ENCODE measurements at regions not wholly inside any gene's neighbourhood (a gene's known extent, or its start where the extent isn't known, plus 50 kb on each side); places are given as distances from the start of the nearest gene placed in this dataset.

GRCh38 chr16:64215730-64216129 is 906.1 kb downstream of the CDH11 start:
- Mint-ChIP-seq H3K27me3 (no peaks in the 10 kb centered on the region), H3K4me3 (no peak overlapping the region), H3K36me3 (no peaks in the 10 kb centered on the region), H3K4me1 (no peaks in the 10 kb centered on the region), H3K27ac (no peak overlapping the region), H3K9me3 (peaks cover 2 to 52% (median 13%) of the 10 kb centered on the region in 9 donors)
- ATAC-seq: no peak
- POLR2A ChIA-PET: no interaction called here
- DNase-seq: no peak

- peaks cover 2 to 54% (median 12%) of the 10 kb centered on the region in 9 donors for H3K9me3 Mint-ChIP-seq
- no peak overlapping the region for H3K4me3 Mint-ChIP-seq
- H3K36me3 Mint-ChIP-seq: peaks cover 0 to 4% (median 0%) of the 10 kb centered on the region in 3 donors
- no peaks in the 10 kb centered on the region for H3K27me3 Mint-ChIP-seq
- DNase-seq: no peak
- no peak for ATAC-seq
- no peaks in the 10 kb centered on the region for H3K4me1 Mint-ChIP-seq
- H3K27ac Mint-ChIP-seq: no peak overlapping the region
- POLR2A ChIA-PET: no interaction called here
Observed at GRCh38 chr16:64211331-64211730, 910.5 kb downstream of the CDH11 start.

DNA sequence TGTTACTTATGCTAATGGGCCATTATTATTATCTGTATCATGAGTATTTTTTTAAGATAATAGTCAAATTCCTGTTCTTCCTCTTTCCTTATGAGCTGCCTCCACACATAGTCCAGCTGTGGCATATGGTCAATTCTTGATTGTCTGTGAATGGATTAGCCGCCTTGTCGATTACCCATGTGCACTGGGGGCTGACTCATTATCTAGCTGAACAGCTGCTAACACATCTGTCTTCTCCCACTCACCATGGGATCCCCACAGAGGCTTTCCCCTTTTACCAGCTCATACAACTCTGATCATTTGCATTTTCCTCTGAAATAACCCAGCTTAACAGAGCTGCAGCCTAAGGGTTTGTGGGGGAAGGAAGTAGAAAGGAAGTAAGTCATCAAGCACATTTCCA is 915.0 kb downstream of the CDH11 start:
- peaks cover 0 to 37% (median 12%) of the 10 kb centered on the region in 9 donors for H3K9me3 Mint-ChIP-seq
- H3K27me3 Mint-ChIP-seq: no peaks in the 10 kb centered on the region
- no peak for DNase-seq
- ATAC-seq: no peak
- H3K4me3 Mint-ChIP-seq: no peak overlapping the region
- H3K36me3 Mint-ChIP-seq: peaks cover 0 to 4% (median 0%) of the 10 kb centered on the region in 3 donors
- H3K4me1 Mint-ChIP-seq: no peaks in the 10 kb centered on the region
- POLR2A ChIA-PET: no interaction called here
- H3K27ac Mint-ChIP-seq: no peak overlapping the region

GRCh38 chr16:64203126-64203525 is 918.7 kb downstream of the CDH11 start:
- no peaks in the 10 kb centered on the region for H3K27me3 Mint-ChIP-seq
- no peak overlapping the region for H3K27ac Mint-ChIP-seq
- no peak overlapping the region for H3K4me3 Mint-ChIP-seq
- H3K36me3 Mint-ChIP-seq: peaks cover 0 to 4% (median 0%) of the 10 kb centered on the region in 3 donors
- H3K9me3 Mint-ChIP-seq: peaks cover 0 to 31% (median 7%) of the 10 kb centered on the region in 9 donors
- POLR2A ChIA-PET: no interaction called here
- H3K4me1 Mint-ChIP-seq: no peaks in the 10 kb centered on the region
- DNase-seq (no peak), ATAC-seq (no peak)

DNA sequence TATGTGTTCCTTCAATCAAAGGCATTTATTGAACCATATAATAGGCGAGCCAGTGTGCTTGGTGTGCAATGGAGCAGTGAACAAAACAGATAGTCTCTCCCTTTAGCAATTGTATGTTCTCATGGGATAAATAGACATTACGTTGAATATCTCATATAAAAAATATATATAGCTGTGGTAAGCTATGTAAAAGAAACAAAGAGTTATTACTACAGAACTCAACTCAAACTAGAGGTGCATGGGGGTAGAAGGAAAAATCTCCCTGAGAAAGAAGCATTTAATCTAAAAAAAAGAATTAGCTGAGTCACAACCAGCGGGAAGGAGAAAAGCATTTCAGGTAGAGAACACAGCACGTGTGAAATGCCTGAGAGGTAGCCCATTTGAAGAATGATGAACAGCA is 919.3 kb downstream of the CDH11 start:
- H3K4me1 Mint-ChIP-seq: no peaks in the 10 kb centered on the region
- POLR2A ChIA-PET: no interaction called here
- ATAC-seq (no peak), DNase-seq (no peak)
- H3K36me3 Mint-ChIP-seq: peaks cover 0 to 4% (median 0%) of the 10 kb centered on the region in 3 donors
- no peak overlapping the region for H3K27ac Mint-ChIP-seq
- no peaks in the 10 kb centered on the region for H3K27me3 Mint-ChIP-seq
- no peak overlapping the region for H3K4me3 Mint-ChIP-seq
- H3K9me3 Mint-ChIP-seq: peaks cover 0 to 32% (median 7%) of the 10 kb centered on the region in 9 donors

DNA sequence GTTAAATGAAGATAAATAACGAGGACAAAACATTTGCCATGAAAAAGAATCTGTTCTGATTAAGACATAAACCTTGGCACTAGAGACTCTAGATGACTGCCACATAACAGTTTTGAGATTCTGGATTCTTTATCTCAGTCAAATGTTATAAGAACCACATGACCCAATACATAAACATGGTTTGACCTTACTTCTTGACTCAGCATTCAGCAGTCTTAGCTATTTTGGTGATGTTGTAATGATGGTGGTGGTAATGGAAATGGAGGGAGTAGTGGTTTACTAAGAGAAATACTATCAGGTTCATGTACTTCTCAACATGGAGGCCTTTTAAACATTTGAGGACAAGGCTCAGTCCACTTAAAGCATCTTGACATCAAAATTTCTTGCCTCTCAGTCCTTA is 925.4 kb downstream of the CDH11 start:
- H3K27me3 Mint-ChIP-seq: no peaks in the 10 kb centered on the region
- no peaks in the 10 kb centered on the region for H3K4me1 Mint-ChIP-seq
- H3K27ac Mint-ChIP-seq: no peak overlapping the region
- H3K36me3 Mint-ChIP-seq: peaks cover 0 to 8% (median 0%) of the 10 kb centered on the region in 3 donors
- POLR2A ChIA-PET: no interaction called here
- no peak overlapping the region for H3K4me3 Mint-ChIP-seq
- no peak for ATAC-seq
- no peak for DNase-seq
- peaks cover 0 to 28% (median 9%) of the 10 kb centered on the region in 9 donors for H3K9me3 Mint-ChIP-seq

GRCh38 chr16:64185954-64186353 is 935.9 kb downstream of the CDH11 start:
- Mint-ChIP-seq H3K4me3 (no peak overlapping the region), H3K9me3 (peaks cover 2 to 30% (median 15%) of the 10 kb centered on the region in 9 donors), H3K27me3 (no peaks in the 10 kb centered on the region), H3K36me3 (no peaks in the 10 kb centered on the region), H3K27ac (no peak overlapping the region), H3K4me1 (no peaks in the 10 kb centered on the region)
- no peak for ATAC-seq
- DNase-seq: no peak
- POLR2A ChIA-PET: no interaction called here

GRCh38 chr16:64184156-64184555 is 937.7 kb downstream of the CDH11 start:
- peaks cover 0 to 5% (median 0%) of the 10 kb centered on the region in 3 donors for H3K36me3 Mint-ChIP-seq
- no peak overlapping the region for H3K27ac Mint-ChIP-seq
- no peaks in the 10 kb centered on the region for H3K27me3 Mint-ChIP-seq
- DNase-seq: no peak
- POLR2A ChIA-PET: no interaction called here
- ATAC-seq: no peak
- no peaks in the 10 kb centered on the region for H3K4me1 Mint-ChIP-seq
- no peak overlapping the region for H3K4me3 Mint-ChIP-seq
- H3K9me3 Mint-ChIP-seq: peaks cover 11 to 34% (median 19%) of the 10 kb centered on the region in 9 donors

DNA sequence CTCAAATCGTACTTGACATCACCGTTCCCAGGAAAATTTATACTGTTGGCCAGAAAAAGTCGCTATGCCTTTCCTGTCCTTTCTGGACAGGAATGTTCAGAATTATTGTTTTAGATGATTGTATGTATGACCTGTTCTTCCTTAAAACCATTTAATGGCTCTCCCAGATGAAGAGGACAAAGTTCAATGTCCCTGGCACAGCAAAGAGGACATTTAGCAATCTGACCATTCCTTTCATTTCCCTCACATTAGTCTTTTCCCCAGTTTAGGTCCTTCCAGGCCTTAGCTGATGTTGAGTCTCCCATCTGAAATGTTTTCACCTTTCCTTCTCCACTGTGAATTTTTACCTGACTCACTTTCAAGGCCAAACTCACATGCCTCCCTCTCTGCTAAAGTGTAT is 938.9 kb downstream of the CDH11 start:
- Mint-ChIP-seq H3K9me3 (peaks cover 11 to 43% (median 21%) of the 10 kb centered on the region in 9 donors), H3K27ac (no peak overlapping the region), H3K4me3 (no peak overlapping the region), H3K4me1 (no peaks in the 10 kb centered on the region), H3K27me3 (no peaks in the 10 kb centered on the region), H3K36me3 (peaks cover 0 to 9% (median 0%) of the 10 kb centered on the region in 3 donors)
- POLR2A ChIA-PET: no interaction called here
- DNase-seq: no peak
- no peak for ATAC-seq

- Mint-ChIP-seq H3K4me3 (no peak overlapping the region), H3K4me1 (no peaks in the 10 kb centered on the region), H3K27me3 (no peaks in the 10 kb centered on the region), H3K36me3 (peaks cover 0 to 19% (median 0%) of the 10 kb centered on the region in 3 donors), H3K27ac (no peak overlapping the region), H3K9me3 (peaks cover 14 to 49% (median 30%) of the 10 kb centered on the region in 9 donors)
- POLR2A ChIA-PET: no interaction called here
- DNase-seq: no peak
- ATAC-seq: no peak
Observed at GRCh38 chr16:64181271-64181925, 940.5 kb downstream of the CDH11 start.

DNA sequence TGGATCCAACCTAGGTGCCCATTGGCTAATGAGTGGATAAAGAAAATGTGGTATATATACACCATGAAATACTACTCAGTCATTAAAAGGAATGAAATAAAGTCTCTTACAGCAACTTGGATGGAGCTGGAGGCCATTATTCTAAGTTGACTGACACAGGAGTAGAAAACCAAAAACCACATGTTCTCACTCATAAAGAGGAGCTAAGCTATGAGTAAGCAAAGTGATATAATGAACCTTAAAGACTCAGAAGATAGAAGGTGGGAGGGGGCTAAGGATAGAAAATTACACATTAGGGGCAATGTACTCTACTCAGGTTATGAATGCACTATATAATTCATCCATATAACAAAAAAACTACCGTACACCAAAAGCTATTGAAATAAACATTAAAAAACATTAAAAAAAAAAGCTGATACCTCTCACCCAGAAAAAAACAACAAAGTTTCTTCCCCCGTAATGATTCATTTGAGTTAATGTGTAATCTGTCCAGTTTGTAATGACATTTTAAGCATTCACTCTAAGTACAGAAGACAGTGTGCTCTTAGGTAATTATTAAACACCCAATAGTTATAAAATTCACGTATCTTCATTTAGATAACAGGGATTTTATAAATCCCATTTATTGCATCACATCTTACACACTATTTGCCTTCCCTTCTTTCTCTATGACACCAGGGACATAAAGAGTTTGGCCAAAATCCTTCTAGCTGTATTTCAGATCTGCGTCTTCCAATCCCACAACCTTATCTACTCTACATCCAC is 941.5 kb downstream of the CDH11 start:
- Mint-ChIP-seq H3K27me3 (no peaks in the 10 kb centered on the region), H3K4me1 (no peaks in the 10 kb centered on the region), H3K4me3 (no peak overlapping the region), H3K36me3 (peaks cover 0 to 19% (median 0%) of the 10 kb centered on the region in 3 donors), H3K27ac (no peak overlapping the region), H3K9me3 (peaks cover 9 to 46% (median 31%) of the 10 kb centered on the region in 9 donors)
- no peak for ATAC-seq
- no peak for DNase-seq
- POLR2A ChIA-PET: no interaction called here

GRCh38 chr16:64174327-64174726 is 947.5 kb downstream of the CDH11 start:
- DNase-seq (no peak), ATAC-seq (no peak)
- H3K36me3 Mint-ChIP-seq: peaks cover 0 to 24% (median 0%) of the 10 kb centered on the region in 3 donors
- no peaks in the 10 kb centered on the region for H3K27me3 Mint-ChIP-seq
- no peaks in the 10 kb centered on the region for H3K4me1 Mint-ChIP-seq
- H3K9me3 Mint-ChIP-seq: peaks cover 9 to 55% (median 26%) of the 10 kb centered on the region in 9 donors
- H3K27ac Mint-ChIP-seq: no peak overlapping the region
- POLR2A ChIA-PET: no interaction called here
- no peak overlapping the region for H3K4me3 Mint-ChIP-seq

- H3K9me3 Mint-ChIP-seq: peaks cover 7 to 50% (median 19%) of the 10 kb centered on the region in 9 donors
- H3K36me3 Mint-ChIP-seq: peaks cover 0 to 15% (median 0%) of the 10 kb centered on the region in 3 donors
- H3K27me3 Mint-ChIP-seq: no peaks in the 10 kb centered on the region
- ATAC-seq (no peak), DNase-seq (no peak)
- no peak overlapping the region for H3K4me3 Mint-ChIP-seq
- H3K27ac Mint-ChIP-seq: no peak overlapping the region
- H3K4me1 Mint-ChIP-seq: no peaks in the 10 kb centered on the region
- POLR2A ChIA-PET: no interaction called here
Observed at GRCh38 chr16:64172652-64173051, 949.2 kb downstream of the CDH11 start.
